ENCODE measurements at regions not wholly inside any gene's neighbourhood (a gene's known extent, or its start where the extent isn't known, plus 50 kb on each side); places are given as distances from the start of the nearest gene placed in this dataset.

- TF ChIP-seq FOSL2 (CRISPR knock-in tag; IDR thresholded peaks at IDR 0.05) (no peak), NR2C2 (CRISPR knock-in tag; IDR thresholded peaks at IDR 0.05; ENCODE audit: borderline replicate concordance) (no peak), ZBTB7A (CRISPR knock-in tag; IDR thresholded peaks at IDR 0.05) (no peak), TBP (CRISPR knock-in tag; IDR thresholded peaks at IDR 0.05) (no peak), CTCF (CRISPR knock-in tag; IDR thresholded peaks at IDR 0.05) (no peak), ZNF235 (CRISPR knock-in tag; IDR thresholded peaks at IDR 0.05; ENCODE audit: borderline replicate concordance) (no peak), KDM1A (CRISPR knock-in tag; IDR thresholded peaks at IDR 0.05) (no peak)
Measured at GRCh38 chr7:11297764-11298163, 324.1 kb downstream of the PHF14 start.

All from HepG2 (cell line).